ENCODE measurements at regions not wholly inside any gene's neighbourhood (a gene's known extent, or its start where the extent isn't known, plus 50 kb on each side); places are given as distances from the start of the nearest gene placed in this dataset.

GRCh38 chr7:97639036-97639435 is 92.8 kb upstream of the TAC1 start:
- DNase-seq: no peak

- no peak for DNase-seq
Observed at GRCh38 chr7:97659363-97660045, 72.4 kb upstream of the TAC1 start.

- DNase-seq: no peak
Observed at GRCh38 chr7:97667359-97667758, 64.5 kb upstream of the TAC1 start.

GRCh38 chr7:97671571-97671970 is 60.3 kb upstream of the TAC1 start:
- DNase-seq: no peak

- DNase-seq: no peak
Observed at GRCh38 chr7:97680622-97681021, 51.3 kb upstream of the TAC1 start.

Data from 8988T (cell line).